ENCODE measurements at regions not wholly inside any gene's neighbourhood (a gene's known extent, or its start where the extent isn't known, plus 50 kb on each side); places are given as distances from the start of the nearest gene placed in this dataset.

DNA sequence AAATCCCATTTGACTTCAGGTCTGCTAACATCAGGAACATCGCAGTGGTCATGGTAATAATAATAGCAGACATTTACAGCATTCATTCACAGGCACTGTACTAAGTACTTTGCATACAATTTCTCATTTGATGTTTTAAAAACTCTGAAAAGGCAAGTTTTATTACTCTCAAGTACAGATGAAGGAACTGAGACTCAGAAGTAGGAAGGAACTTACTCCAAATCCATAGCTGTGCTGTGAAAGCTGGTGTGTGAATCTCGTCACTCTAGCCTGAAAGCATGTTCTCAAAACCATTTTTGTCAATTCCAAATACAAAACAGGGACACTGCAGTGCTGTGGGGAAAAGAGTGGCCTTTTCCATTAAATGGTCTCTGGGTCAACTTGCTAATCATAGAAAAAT is 179.9 kb downstream of the FAM43A start:
- peaks cover 4% of the 10 kb centered on the region; the same call in 1 of the 2 replicates for H3K4me1 ChIP-seq (ENCODE audit: insufficient read depth, low read length)
- no peak overlapping the region for H3T11ph ChIP-seq (ENCODE audit: low read length)
- H3K23ac ChIP-seq (ENCODE audit: insufficient read length, low read depth, low read length) = no peak overlapping the region
- no peak overlapping the region for H2BK15ac ChIP-seq (ENCODE audit: low read depth, low read length)
- H3K18ac ChIP-seq (ENCODE audit: insufficient read length, low read depth, low read length) = no peak overlapping the region
- no peaks in the 10 kb centered on the region for H3K79me2 ChIP-seq (ENCODE audit: insufficient read depth, low read length)
- H3K4me1 Mint-ChIP-seq = peaks cover 14 to 22% of the 10 kb centered on the region in 2 experiments
- H2BK20ac ChIP-seq (ENCODE audit: low read depth, low read length, poor library complexity, severe bottlenecking) = no peak overlapping the region
- peaks cover 8% of the 10 kb centered on the region for H3K27me3 Mint-ChIP-seq (ENCODE audit: low read depth)
- no peak for TF ChIP-seq CTCF (conservative IDR thresholded peaks at IDR 0.05)
- H4K20me1 ChIP-seq (ENCODE audit: control insufficient read depth, insufficient read depth, insufficient read length) = no peaks in the 10 kb centered on the region
- H3K4me3 Mint-ChIP-seq = no peak overlapping the region
- no peaks in the 10 kb centered on the region for H3K79me1 ChIP-seq (ENCODE audit: insufficient read depth, low read depth, low read length, poor library complexity, severe bottlenecking)
- no peak overlapping the region for H2BK120ac ChIP-seq (ENCODE audit: low read depth, low read length, poor library complexity, severe bottlenecking)
- no peak overlapping the region for H3K9ac ChIP-seq (ENCODE audit: extremely low read depth, insufficient read length, low read length)
- DNase-seq = no peak
- H4K91ac ChIP-seq (ENCODE audit: insufficient read length, low read depth, low read length) = no peak overlapping the region
- no peaks in the 10 kb centered on the region for H3K23me2 ChIP-seq (ENCODE audit: insufficient read length, low read depth, low read length, poor library complexity, severe bottlenecking)
- WGBS (ENCODE audit: extremely low coverage, insufficient read length, low lambda C conversion rate) = no CpG with 5 or more reads among the region's 2 CpGs
- H3K14ac ChIP-seq (ENCODE audit: insufficient read depth, low read length) = no peak overlapping the region
- no peak overlapping the region for H3K27ac Mint-ChIP-seq
- no peak overlapping the region for H2BK12ac ChIP-seq (ENCODE audit: insufficient read length, low read depth, low read length)
- H3K9me3 Mint-ChIP-seq = peaks cover 5 to 7% of the 10 kb centered on the region in 2 experiments; a peak in 4 of 5 replicates
- no peak overlapping the region for H3K4me2 ChIP-seq (ENCODE audit: insufficient read depth, insufficient read length, low read length)
- H4K5ac ChIP-seq (ENCODE audit: insufficient read length, low read depth, low read length) = no peak overlapping the region
- no peak overlapping the region for H3K4ac ChIP-seq (ENCODE audit: low read depth, low read length)
- H4K8ac ChIP-seq (replicated peaks; ENCODE audit: insufficient read length, low read depth, low read length) = no peak overlapping the region
- H3K36me3 Mint-ChIP-seq (ENCODE audit: insufficient read depth in 1 of 3, low read depth in 3 of 3) = peaks cover 0 to 8% (median 0%) of the 10 kb centered on the region in 3 experiments; a peak in 2 of 7 replicates
- no peaks in the 10 kb centered on the region for H3K27me3 ChIP-seq (ENCODE audit: insufficient read depth, low read length)
- H2AK5ac ChIP-seq (ENCODE audit: insufficient read length, low read length) = no peak overlapping the region
- H3K56ac ChIP-seq (ENCODE audit: insufficient read length, low read depth, low read length) = no peak overlapping the region
- no peak overlapping the region for H3K27ac ChIP-seq (ENCODE audit: insufficient read length, low read depth, low read length)
- H3K9me3 ChIP-seq (ENCODE audit: control insufficient read depth, low read depth, low read length) = no peaks in the 10 kb centered on the region
- no peak overlapping the region for H2BK5ac ChIP-seq (ENCODE audit: insufficient read length, low read length)
- no peak overlapping the region for H2AFZ ChIP-seq (ENCODE audit: low read length)
